SK-N-SH treated with all-trans-retinoic acid at 6 μM for 48 hours (cell line): ENCODE measurements at regions not wholly inside any gene's neighbourhood (a gene's known extent, or its start where the extent isn't known, plus 50 kb on each side); places are given as distances from the start of the nearest gene placed in this dataset.

ENCODE experiments used
- ARNTL ChIP-seq: fragments of 450-650 bp; formaldehyde crosslinking; IDR thresholded peaks from 2 replicates; pipeline ENCODE4 v1.5.0; 2020; ENCODE audit warnings: low read depth, mild to moderate bottlenecking, moderate library complexity, borderline replicate concordance
- OSR1 ChIP-seq: fragments of 250-450 bp; sonication (Bioruptor Pico); IDR thresholded peaks from 2 replicates; pipeline ENCODE4 v1.8.0; 2022; ENCODE audit warnings: moderate library complexity, mild to moderate bottlenecking, inconsistent platforms
- RARB ChIP-seq: fragments of 250-450 bp; sonication (Bioruptor Pico); IDR thresholded peaks from 2 replicates; pipeline ENCODE4 v1.8.0; 2021; ENCODE audit warnings: mild to moderate bottlenecking, moderate library complexity
- ZC3H10 ChIP-seq: fragments of 250-450 bp; sonication (Bioruptor Pico); IDR thresholded peaks from 2 replicates; pipeline ENCODE4 v1.5.1; 2021; ENCODE audit warnings: mild to moderate bottlenecking, moderate library complexity
- ZFP3 ChIP-seq: fragments of 250-450 bp; sonication (Bioruptor Pico); IDR thresholded peaks from 2 replicates; pipeline ENCODE4 v1.5.0; 2020; ENCODE audit warnings: mild to moderate bottlenecking, moderate library complexity
- ZFP30 ChIP-seq: fragments of 450-650 bp; formaldehyde crosslinking; IDR thresholded peaks from 2 replicates; pipeline ENCODE4 v1.5.0; 2022; ENCODE audit warnings: mild to moderate bottlenecking, moderate library complexity
- ZNF70 ChIP-seq: fragments of 450-650 bp; formaldehyde crosslinking; IDR thresholded peaks from 2 replicates; pipeline ENCODE4 v1.5.0; 2020; ENCODE audit warnings: mild to moderate bottlenecking, moderate library complexity
- TF ChIP-seq, protein P1 (sequence below): fragments of 250-450 bp; sonication (Bioruptor Pico); IDR thresholded peaks from 2 replicates; pipeline ENCODE4 v1.8.0; 2020; ENCODE audit warnings: mild to moderate bottlenecking, moderate library complexity, borderline replicate concordance
- TF ChIP-seq, protein P2 (sequence below): fragments of 250-450 bp; sonication (Bioruptor Pico); IDR thresholded peaks from 2 replicates; pipeline ENCODE4 v1.8.0; 2021; ENCODE audit warnings: low read depth, mild to moderate bottlenecking, moderate library complexity, borderline replicate concordance
- TF ChIP-seq, protein P3 (sequence below): fragments of 250-450 bp; sonication (Bioruptor Pico); IDR thresholded peaks from 2 replicates; pipeline ENCODE4 v1.5.1; 2020; ENCODE audit warnings: low read depth, mild to moderate bottlenecking, moderate library complexity
- TF ChIP-seq, protein P4 (sequence below): fragments of 250-450 bp; sonication (Bioruptor Pico); IDR thresholded peaks from 2 replicates; pipeline ENCODE4 v1.5.0; 2020; ENCODE audit warnings: mild to moderate bottlenecking, moderate library complexity

GRCh38 chr2:226680719-226681118 is 118.9 kb downstream of the IRS1 start:
- TF ChIP-seq ZNF70 (CRISPR knock-in tag) (no peak), ZFP30 (no peak), ZFP3 (CRISPR knock-in tag) (no peak), RARB (no peak), ZC3H10 (CRISPR knock-in tag) (no peak), ARNTL (CRISPR knock-in tag) (no peak), OSR1 (no peak)
- TF ChIP-seq, protein P1, sequence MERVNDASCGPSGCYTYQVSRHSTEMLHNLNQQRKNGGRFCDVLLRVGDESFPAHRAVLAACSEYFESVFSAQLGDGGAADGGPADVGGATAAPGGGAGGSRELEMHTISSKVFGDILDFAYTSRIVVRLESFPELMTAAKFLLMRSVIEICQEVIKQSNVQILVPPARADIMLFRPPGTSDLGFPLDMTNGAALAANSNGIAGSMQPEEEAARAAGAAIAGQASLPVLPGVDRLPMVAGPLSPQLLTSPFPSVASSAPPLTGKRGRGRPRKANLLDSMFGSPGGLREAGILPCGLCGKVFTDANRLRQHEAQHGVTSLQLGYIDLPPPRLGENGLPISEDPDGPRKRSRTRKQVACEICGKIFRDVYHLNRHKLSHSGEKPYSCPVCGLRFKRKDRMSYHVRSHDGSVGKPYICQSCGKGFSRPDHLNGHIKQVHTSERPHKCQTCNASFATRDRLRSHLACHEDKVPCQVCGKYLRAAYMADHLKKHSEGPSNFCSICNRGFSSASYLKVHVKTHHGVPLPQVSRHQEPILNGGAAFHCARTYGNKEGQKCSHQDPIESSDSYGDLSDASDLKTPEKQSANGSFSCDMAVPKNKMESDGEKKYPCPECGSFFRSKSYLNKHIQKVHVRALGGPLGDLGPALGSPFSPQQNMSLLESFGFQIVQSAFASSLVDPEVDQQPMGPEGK (CRISPR knock-in tag) = no peak
- TF ChIP-seq, protein P2, sequence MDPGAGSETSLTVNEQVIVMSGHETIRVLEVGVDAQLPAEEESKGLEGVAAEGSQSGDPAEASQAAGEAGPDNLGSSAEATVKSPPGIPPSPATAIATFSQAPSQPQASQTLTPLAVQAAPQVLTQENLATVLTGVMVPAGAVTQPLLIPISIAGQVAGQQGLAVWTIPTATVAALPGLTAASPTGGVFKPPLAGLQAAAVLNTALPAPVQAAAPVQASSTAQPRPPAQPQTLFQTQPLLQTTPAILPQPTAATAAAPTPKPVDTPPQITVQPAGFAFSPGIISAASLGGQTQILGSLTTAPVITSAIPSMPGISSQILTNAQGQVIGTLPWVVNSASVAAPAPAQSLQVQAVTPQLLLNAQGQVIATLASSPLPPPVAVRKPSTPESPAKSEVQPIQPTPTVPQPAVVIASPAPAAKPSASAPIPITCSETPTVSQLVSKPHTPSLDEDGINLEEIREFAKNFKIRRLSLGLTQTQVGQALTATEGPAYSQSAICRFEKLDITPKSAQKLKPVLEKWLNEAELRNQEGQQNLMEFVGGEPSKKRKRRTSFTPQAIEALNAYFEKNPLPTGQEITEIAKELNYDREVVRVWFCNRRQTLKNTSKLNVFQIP (CRISPR knock-in tag) = no peak
- TF ChIP-seq, protein P3, sequence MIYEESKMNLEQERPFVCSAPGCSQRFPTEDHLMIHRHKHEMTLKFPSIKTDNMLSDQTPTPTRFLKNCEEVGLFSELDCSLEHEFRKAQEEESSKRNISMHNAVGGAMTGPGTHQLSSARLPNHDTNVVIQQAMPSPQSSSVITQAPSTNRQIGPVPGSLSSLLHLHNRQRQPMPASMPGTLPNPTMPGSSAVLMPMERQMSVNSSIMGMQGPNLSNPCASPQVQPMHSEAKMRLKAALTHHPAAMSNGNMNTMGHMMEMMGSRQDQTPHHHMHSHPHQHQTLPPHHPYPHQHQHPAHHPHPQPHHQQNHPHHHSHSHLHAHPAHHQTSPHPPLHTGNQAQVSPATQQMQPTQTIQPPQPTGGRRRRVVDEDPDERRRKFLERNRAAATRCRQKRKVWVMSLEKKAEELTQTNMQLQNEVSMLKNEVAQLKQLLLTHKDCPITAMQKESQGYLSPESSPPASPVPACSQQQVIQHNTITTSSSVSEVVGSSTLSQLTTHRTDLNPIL (CRISPR knock-in tag) = no peak
- TF ChIP-seq, protein P4, sequence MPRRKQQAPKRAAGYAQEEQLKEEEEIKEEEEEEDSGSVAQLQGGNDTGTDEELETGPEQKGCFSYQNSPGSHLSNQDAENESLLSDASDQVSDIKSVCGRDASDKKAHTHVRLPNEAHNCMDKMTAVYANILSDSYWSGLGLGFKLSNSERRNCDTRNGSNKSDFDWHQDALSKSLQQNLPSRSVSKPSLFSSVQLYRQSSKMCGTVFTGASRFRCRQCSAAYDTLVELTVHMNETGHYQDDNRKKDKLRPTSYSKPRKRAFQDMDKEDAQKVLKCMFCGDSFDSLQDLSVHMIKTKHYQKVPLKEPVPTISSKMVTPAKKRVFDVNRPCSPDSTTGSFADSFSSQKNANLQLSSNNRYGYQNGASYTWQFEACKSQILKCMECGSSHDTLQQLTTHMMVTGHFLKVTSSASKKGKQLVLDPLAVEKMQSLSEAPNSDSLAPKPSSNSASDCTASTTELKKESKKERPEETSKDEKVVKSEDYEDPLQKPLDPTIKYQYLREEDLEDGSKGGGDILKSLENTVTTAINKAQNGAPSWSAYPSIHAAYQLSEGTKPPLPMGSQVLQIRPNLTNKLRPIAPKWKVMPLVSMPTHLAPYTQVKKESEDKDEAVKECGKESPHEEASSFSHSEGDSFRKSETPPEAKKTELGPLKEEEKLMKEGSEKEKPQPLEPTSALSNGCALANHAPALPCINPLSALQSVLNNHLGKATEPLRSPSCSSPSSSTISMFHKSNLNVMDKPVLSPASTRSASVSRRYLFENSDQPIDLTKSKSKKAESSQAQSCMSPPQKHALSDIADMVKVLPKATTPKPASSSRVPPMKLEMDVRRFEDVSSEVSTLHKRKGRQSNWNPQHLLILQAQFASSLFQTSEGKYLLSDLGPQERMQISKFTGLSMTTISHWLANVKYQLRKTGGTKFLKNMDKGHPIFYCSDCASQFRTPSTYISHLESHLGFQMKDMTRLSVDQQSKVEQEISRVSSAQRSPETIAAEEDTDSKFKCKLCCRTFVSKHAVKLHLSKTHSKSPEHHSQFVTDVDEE (CRISPR knock-in tag) = no peak
